GM03348 (cell line): ENCODE measurements at regions not wholly inside any gene's neighbourhood (a gene's known extent, or its start where the extent isn't known, plus 50 kb on each side); places are given as distances from the start of the nearest gene placed in this dataset.
"Not testable (repeated sequence)": the region's sequence is repeated elsewhere in the genome, so short reads cannot be mapped to it uniquely, and the experiment has no call there.

ENCODE experiments used
- DNase-seq: peaks from one replicate; pipeline ENCODE4 v3.0.0; 2012; ENCODE audit warnings: low spot score

GRCh38 chr14:23751616-23752015 lies 115.5 kb downstream of the DHRS2 start:
- no peak for DNase-seq

- DNase-seq: no peak
Measured at GRCh38 chr14:23763394-23763793, 127.2 kb downstream of the DHRS2 start.

GRCh38 chr14:23766737-23767401 lies 130.7 kb downstream of the DHRS2 start:
- DNase-seq: no peak

GRCh38 chr14:23769221-23769728 lies 133.1 kb downstream of the DHRS2 start:
- not testable (repeated sequence) for DNase-seq

GRCh38 chr14:23773981-23774380 lies 137.8 kb downstream of the DHRS2 start:
- no peak for DNase-seq

- no peak for DNase-seq
Measured at GRCh38 chr14:23776296-23776695, 140.1 kb downstream of the DHRS2 start.

- no peak for DNase-seq
Measured at GRCh38 chr14:23785208-23785607, 149.0 kb downstream of the DHRS2 start.

- DNase-seq: no peak
Measured at GRCh38 chr14:23787436-23787835, 151.3 kb downstream of the DHRS2 start.

GRCh38 chr14:23789696-23790095 lies 153.5 kb downstream of the DHRS2 start:
- no peak for DNase-seq

- DNase-seq: no peak
Measured at GRCh38 chr14:23793532-23793931, 157.4 kb downstream of the DHRS2 start.

- DNase-seq: no peak
Measured at GRCh38 chr14:23800811-23801210, 152.8 kb upstream of the DHRS4 start.

GRCh38 chr14:23801766-23802165 lies 151.8 kb upstream of the DHRS4 start:
- DNase-seq: no peak

- DNase-seq: no peak
Measured at GRCh38 chr14:23804817-23805216, 148.8 kb upstream of the DHRS4 start.

GRCh38 chr14:23805761-23806160 lies 147.8 kb upstream of the DHRS4 start:
- DNase-seq: no peak

- no peak for DNase-seq
Measured at GRCh38 chr14:23814527-23815256, 138.9 kb upstream of the DHRS4 start.

GRCh38 chr14:23816371-23816770 lies 137.2 kb upstream of the DHRS4 start:
- no peak for DNase-seq

- no peak for DNase-seq
Measured at GRCh38 chr14:23817164-23817767, 136.3 kb upstream of the DHRS4 start.

- DNase-seq: no peak
Measured at GRCh38 chr14:23827100-23827892, 126.3 kb upstream of the DHRS4 start.

GRCh38 chr14:23828001-23828400 lies 125.6 kb upstream of the DHRS4 start:
- DNase-seq: no peak

GRCh38 chr14:23828616-23829015 lies 125.0 kb upstream of the DHRS4 start:
- DNase-seq: no peak

- DNase-seq: peak; percentile 88
Measured at GRCh38 chr14:23829736-23830471, 123.7 kb upstream of the DHRS4 start.

GRCh38 chr14:23831596-23831995 lies 122.0 kb upstream of the DHRS4 start:
- DNase-seq: no peak
